Ishikawa (cell line): ENCODE measurements at regions not wholly inside any gene's neighbourhood (a gene's known extent, or its start where the extent isn't known, plus 50 kb on each side); places are given as distances from the start of the nearest gene placed in this dataset.

Source experiments
- CEBPB ChIP-seq: IDR thresholded peaks from 2 replicates; pipeline ENCODE4 v1.6.1; 2012
- CREB1 ChIP-seq: IDR thresholded peaks from 2 replicates; pipeline ENCODE4 v1.6.1; 2012; ENCODE audit warnings: low read depth
- EGR1 ChIP-seq: IDR thresholded peaks from 2 replicates; pipeline ENCODE4 v1.6.1; 2012
- EP300 ChIP-seq: IDR thresholded peaks from 2 replicates; pipeline ENCODE4 v1.6.1; 2012; ENCODE audit warnings: borderline replicate concordance
- FOXM1 ChIP-seq: IDR thresholded peaks from 2 replicates; pipeline ENCODE4 v1.6.1; 2012; ENCODE audit warnings: low read depth, borderline replicate concordance
- MAX ChIP-seq: IDR thresholded peaks from 2 replicates; pipeline ENCODE4 v1.6.1; 2012
- NFIC ChIP-seq: IDR thresholded peaks from 2 replicates; pipeline ENCODE4 v1.6.1; 2012
- RAD21 ChIP-seq: IDR thresholded peaks from 2 replicates; pipeline ENCODE4 v1.6.1; 2012; ENCODE audit warnings: low read depth
- REST ChIP-seq: IDR thresholded peaks from 2 replicates; pipeline ENCODE4 v1.6.1; 2012; ENCODE audit warnings: low read depth, mild to moderate bottlenecking
- TAF1 ChIP-seq: IDR thresholded peaks from 2 replicates; pipeline ENCODE4 v1.6.1; 2012; ENCODE audit warnings: low read depth, mild to moderate bottlenecking
- TCF12 ChIP-seq: IDR thresholded peaks from 2 replicates; pipeline ENCODE4 v1.6.1; 2012; ENCODE audit warnings: low read depth
- TEAD4 ChIP-seq: IDR thresholded peaks from 2 replicates; pipeline ENCODE4 v1.6.1; 2012
- USF1 ChIP-seq: IDR thresholded peaks from 2 replicates; pipeline ENCODE4 v1.6.1; 2012
- YY1 ChIP-seq: IDR thresholded peaks from 2 replicates; pipeline ENCODE4 v1.6.1; 2012; ENCODE audit warnings: low read depth
- ZBTB7A ChIP-seq: IDR thresholded peaks from 2 replicates; pipeline ENCODE4 v1.6.1; 2012; ENCODE audit warnings: low read depth

DNA sequence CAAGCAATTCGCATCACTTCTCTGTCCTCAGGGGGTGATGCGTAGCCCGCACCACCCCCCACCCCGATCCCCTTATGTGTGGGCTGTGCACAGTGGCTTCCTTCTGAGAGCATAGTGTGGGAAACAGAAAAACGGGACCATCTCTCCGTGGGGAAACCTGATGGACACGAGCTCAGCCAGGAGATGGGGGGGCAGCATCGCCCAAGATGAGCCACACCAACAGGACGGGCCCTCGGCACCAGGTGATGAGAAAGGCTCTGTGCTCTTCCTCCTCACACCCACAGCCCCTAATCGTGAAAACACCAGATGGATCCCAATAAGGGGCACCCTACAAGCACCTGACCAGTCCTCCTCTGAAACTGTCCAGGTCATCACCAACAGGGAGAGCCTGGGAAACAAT is 153.6 kb downstream of the SHANK2 start:
- TF ChIP-seq ZBTB7A (no peak), CEBPB (no peak), NFIC (no peak), RAD21 (no peak), EGR1 (no peak), REST (no peak), EP300 (no peak), TEAD4 (no peak), MAX (no peak), TCF12 (no peak), FOXM1 (no peak), CREB1 (no peak), TAF1 (no peak), YY1 (no peak), USF1 (no peak)

- no peak for TF ChIP-seq TAF1
Measured at GRCh38 chr11:71097506-71098240, 154.7 kb downstream of the SHANK2 start.

DNA sequence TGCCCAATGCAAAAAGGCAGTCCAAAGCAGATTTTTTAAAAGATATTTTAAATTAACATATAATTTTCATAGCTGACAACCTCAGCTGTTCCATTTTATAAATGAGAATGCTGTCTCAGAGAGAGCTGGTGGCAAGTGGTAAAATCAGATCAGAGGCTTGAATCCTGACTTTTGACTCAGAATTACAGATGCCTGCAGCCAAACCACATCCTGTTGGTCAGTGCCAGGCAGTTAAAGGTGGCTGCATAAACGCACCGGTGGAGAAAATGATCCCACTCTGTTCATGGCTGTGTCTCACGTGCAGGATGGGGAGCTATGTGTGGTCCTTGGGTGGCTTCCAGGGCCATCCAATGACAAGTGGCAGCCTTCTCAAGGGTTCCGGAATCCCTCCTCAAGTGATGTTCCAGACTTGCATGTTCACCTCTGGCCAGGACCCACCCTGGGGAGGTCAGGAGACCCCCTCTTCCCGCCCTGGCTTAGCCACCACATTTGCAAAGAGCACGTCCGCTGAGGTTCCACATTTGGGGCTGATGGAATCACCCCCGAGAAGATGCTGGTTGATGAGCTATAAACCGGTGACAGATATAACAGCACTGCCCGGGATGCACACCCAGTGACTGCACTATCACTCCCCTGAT is 155.5 kb downstream of the SHANK2 start:
- TF ChIP-seq USF1 (no peak), FOXM1 (no peak), CEBPB (no peak)

DNA sequence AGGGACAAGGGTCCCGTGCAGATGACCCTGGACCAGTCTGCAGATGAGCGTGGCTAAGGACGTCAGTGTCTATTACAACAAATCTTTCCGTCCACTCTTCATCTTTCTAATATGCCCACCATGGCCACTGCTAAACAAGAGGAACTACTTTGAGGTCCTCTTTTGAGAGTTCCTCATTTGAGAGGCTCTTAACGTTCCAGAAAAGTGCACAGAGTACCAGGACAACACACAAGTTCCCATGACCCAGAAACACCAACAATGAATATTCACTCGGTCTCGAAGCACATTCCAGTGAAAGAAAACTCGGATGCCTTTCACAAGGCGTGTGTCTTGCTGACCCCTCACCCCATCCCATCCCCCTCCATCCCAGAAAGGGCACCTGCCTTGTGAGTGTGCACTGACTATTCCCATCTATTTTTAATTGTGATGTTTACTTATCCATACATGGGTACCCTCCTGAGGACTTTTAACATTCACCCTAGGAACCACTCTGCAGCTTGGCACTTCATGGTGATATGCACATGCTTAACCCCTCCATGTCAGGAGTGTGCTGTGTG is 157.0 kb downstream of the SHANK2 start:
- TF ChIP-seq CREB1 (no peak), REST (no peak), ZBTB7A (no peak), RAD21 (no peak), TCF12 (no peak), FOXM1 (no peak), NFIC (no peak), CEBPB (no peak), TEAD4 (no peak), YY1 (no peak), EGR1 (no peak), MAX (no peak), USF1 (no peak), TAF1 (no peak), EP300 (no peak)

GRCh38 chr11:71094296-71095077 is 157.9 kb downstream of the SHANK2 start:
- no peak for TF ChIP-seq RAD21
- no peak for TF ChIP-seq EGR1
- no peak for TF ChIP-seq TEAD4
- no peak for TF ChIP-seq ZBTB7A
- no peak for TF ChIP-seq NFIC
- no peak for TF ChIP-seq TCF12
- TF ChIP-seq FOXM1, result no peak
- TF ChIP-seq TAF1, result no peak
- no peak for TF ChIP-seq EP300
- no peak for TF ChIP-seq YY1
- no peak for TF ChIP-seq CEBPB
- TF ChIP-seq CREB1, result no peak
- TF ChIP-seq REST, result no peak
- TF ChIP-seq USF1, result no peak
- no peak for TF ChIP-seq MAX
